C4-2B (cell line): ENCODE measurements at regions not wholly inside any gene's neighbourhood (a gene's known extent, or its start where the extent isn't known, plus 50 kb on each side); places are given as distances from the start of the nearest gene placed in this dataset.

ENCODE experiments used
- ZFX ChIP-seq: fragments of 450-650 bp; IDR thresholded peaks from 2 replicates; pipeline ENCODE4 v1.6.1; 2017
- TF ChIP-seq, protein P1 (sequence below): fragments of 450-650 bp; conservative IDR thresholded peaks from 2 replicates; pipeline ENCODE4 v1.5.1; 2017; ENCODE audit warnings: mild to moderate bottlenecking

DNA sequence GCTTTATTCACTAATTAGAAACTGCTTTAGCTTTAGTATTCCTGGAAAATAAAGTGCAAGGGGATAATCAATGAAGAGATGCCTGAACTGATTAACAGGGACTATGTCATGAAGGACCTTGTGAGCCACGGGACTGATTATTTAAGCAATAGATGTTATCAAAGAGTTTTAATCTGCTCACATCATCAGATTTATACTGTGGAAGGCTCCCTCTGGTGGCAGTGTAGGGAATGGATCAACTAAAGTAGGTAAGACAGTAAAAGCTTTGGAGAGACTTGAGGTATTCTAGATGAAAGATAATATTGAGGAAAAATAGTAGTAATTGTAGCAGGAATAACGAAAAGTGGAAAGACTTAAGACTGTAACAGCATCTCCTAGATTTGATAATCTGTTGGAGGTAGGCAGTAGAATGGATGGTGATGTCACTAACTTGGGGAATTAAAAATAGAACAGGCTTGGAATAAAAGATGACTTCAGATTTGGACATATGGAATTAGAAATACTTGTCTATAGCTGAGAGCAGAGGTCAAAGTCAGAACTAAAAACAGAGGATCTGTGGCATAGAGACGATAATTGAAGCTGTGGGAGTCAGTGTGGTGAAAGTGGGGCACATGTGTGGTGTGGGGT, 80.3 kb upstream of the HTR1E start:
- TF ChIP-seq, protein P1, sequence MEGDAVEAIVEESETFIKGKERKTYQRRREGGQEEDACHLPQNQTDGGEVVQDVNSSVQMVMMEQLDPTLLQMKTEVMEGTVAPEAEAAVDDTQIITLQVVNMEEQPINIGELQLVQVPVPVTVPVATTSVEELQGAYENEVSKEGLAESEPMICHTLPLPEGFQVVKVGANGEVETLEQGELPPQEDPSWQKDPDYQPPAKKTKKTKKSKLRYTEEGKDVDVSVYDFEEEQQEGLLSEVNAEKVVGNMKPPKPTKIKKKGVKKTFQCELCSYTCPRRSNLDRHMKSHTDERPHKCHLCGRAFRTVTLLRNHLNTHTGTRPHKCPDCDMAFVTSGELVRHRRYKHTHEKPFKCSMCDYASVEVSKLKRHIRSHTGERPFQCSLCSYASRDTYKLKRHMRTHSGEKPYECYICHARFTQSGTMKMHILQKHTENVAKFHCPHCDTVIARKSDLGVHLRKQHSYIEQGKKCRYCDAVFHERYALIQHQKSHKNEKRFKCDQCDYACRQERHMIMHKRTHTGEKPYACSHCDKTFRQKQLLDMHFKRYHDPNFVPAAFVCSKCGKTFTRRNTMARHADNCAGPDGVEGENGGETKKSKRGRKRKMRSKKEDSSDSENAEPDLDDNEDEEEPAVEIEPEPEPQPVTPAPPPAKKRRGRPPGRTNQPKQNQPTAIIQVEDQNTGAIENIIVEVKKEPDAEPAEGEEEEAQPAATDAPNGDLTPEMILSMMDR: peak; percentile 47
- no peak for TF ChIP-seq ZFX
